ENCODE measurements at regions not wholly inside any gene's neighbourhood (a gene's known extent, or its start where the extent isn't known, plus 50 kb on each side); places are given as distances from the start of the nearest gene placed in this dataset.
"Not testable (repeated sequence)": the region's sequence is repeated elsewhere in the genome, so short reads cannot be mapped to it uniquely, and the experiment has no call there.

GRCh38 chr4:138113819-138114400, 128.2 kb downstream of the SLC7A11 start:
- peak; percentile 37 for DNase-seq (ENCODE audit: low spot score)

DNA sequence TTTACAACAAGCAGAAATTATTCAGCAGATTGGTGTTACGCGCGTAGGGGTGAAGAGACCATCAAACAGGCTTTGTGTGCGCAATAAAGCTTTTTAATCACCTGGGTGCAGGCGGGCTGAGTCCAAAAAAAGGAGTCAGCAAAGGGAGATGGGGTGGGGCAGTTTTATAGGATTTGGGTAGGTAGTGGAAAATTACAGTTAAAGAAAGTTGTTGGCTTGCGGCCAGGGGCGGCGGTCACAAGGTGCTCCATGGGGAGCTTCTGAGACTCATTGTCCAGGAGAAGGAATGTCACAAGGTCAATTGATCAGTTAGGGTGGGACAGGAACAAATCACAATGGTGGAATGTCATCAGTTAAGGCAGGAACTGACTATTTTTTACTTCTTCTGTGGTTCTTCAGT, 129.3 kb downstream of the SLC7A11 start:
- not testable (repeated sequence) for DNase-seq (ENCODE audit: low spot score)

DNA sequence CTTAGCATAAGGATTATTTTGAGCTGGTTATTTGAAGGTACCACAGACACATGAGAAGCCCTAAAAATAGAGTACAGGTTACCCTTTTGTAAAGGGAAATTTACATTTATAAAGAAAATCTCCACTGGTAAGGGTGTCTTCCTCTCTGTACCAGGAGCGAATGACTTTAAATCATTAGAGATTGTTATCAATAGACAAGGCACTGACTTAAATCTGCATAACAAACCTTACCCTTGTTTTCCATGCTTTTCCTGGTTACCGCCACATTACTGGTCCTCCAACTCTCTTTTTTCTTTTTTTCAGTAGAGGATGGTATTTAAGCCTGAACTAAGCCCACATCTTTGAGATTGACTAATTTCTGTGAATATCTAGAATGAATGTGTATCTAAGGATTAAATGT, 129.8 kb downstream of the SLC7A11 start:
- no peak for DNase-seq (ENCODE audit: low spot score)

- DNase-seq (ENCODE audit: low spot score): no peak
Measured at GRCh38 chr4:138111462-138112000, 130.6 kb downstream of the SLC7A11 start.

- DNase-seq (ENCODE audit: low spot score): no peak
Measured at GRCh38 chr4:138110815-138111214, 131.3 kb downstream of the SLC7A11 start.

- DNase-seq (ENCODE audit: low spot score): no peak
Measured at GRCh38 chr4:138107023-138107422, 135.1 kb downstream of the SLC7A11 start.

DNA sequence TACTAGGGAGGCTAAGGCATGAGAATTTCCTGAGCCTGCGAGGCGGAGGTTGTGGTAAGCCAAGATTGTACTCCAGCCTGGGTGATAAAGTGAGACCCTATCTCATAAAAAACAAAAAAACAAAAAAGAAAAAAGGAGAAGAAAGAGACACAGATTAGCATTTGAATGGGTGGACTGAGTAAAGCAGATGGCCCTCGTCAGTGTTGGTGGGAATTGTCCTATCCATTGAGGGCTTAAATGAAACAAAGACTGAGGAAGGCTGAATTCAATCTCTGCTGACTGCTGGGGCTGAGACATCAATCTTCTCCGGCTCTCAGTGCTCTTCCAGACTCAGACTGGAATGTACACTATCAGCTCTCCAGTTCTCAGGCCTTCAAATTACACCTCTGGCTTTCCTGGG, 136.8 kb downstream of the SLC7A11 start:
- no peak for DNase-seq (ENCODE audit: low spot score)

DNA sequence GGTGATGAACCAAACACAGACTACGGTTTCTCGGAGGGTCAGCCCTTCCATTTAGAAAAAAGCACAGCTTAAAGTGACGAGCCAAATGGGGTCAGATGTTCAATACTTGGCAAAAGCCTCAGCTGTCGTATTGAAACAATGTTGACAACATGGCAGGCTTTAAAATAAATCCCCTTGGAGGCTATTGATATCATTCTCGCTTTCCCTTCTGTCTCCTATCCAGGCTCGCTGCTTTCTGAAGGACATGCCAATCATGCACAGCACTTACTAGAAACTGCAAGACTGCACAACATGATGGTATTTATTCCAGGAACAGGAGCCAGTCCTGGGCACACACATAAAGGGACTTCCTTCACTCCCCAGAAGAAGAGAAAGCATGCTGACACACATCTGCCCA, 137.9 kb downstream of the SLC7A11 start:
- no peak for DNase-seq (ENCODE audit: low spot score)

DNA sequence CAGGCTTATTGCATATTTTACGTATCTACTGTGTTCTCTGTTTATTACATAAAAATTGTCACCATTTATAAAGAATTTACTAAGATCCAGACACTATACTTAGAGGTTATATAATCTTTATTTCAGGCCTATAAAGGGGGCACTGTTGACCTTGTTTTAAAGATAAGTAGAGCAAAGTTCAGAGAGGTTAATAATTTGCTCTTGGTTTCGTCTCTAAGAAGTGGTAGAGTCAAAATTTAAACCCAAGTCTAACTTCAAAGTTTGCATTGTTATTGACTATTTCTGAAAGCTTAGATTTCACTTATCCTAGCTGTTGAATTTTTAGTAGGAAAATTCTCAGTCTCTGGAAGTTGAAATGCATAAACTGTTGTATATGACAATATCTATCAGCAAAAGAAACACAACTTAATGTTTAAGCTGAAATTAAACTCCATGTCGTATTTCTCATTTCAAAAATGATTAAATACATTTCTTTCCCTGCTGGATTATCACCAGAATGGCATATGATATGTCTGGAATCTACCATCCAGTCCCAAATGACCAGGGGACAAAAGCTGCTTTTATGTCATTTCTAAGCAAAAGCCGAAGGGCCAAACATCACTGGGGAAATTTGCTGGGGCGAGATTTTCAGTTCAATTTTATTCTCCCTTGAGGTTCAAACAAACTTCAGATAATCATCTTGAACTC, 138.4 kb downstream of the SLC7A11 start:
- DNase-seq (ENCODE audit: low spot score): no peak

DNA sequence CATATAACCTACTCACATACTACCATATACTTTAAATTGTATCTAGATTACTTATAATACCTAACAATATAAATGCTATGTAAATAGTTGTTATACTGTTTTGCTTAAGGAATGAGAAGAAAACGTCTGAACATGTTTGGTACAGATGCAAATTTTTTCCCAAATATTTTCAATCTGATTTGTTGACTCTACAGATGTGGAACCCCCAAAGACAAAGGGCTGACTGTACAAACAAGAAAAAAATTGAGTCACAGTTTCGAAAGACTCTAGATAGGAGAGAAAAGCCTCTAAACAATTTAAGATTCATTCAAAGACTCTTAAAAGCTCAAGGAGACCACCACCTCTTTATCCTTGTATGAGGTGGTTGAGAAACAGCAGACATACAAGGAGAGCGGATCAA, 142.8 kb downstream of the SLC7A11 start:
- DNase-seq (ENCODE audit: low spot score): no peak

- no peak for DNase-seq (ENCODE audit: low spot score)
Measured at GRCh38 chr4:138097912-138098600, 144.1 kb downstream of the SLC7A11 start.

DNA sequence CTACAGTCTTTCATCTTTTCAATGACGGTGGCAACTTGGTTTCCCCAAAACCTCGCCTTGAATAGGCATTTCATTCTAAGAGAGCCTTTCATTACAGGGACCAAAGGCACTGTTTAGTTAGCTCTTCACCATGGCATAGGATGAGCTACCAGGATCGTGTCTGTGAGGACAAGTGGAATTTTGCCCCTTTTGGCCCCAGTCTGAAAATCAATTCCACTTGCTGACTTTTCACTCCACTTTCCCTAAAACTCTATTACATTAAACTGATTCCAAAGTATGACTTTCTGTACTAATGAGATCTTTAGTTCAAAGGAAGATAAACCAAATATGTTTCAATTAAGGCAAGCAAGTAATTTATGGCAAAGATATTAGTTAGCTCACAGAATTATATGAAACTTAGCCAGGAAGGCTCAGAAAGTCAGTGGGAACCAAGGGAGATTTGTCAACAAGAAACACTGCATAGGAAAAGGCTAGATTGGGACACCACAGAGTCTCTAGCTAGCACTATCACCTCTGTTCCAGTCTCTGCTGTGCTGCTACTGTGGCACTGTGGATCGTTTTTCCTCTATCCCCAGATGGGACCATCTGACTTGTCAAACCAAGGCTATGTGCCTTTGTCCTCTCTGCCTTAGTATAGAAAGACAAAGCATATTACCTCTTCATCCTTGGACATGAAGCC, 145.6 kb downstream of the SLC7A11 start:
- no peak for DNase-seq (ENCODE audit: low spot score)

DNA sequence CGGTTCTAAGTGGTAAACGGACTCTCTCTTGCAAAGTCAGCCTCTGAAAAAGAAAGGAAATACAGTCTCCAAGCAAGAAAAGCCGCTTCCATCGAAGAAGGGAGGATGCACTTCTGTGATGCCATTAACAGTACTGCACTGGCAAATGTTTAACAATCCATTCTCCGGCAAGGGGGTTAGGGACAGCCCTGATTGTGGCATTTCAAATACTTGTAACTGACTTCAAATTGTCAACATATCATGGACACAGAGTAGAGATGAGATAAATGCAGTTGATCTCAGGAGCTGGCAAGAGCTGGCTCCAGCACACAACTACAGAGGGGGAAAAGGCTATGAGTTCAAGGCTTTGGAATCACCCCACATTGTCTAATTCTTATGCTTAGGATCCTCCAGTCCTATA, 146.8 kb downstream of the SLC7A11 start:
- DNase-seq (ENCODE audit: low spot score): no peak

DNA sequence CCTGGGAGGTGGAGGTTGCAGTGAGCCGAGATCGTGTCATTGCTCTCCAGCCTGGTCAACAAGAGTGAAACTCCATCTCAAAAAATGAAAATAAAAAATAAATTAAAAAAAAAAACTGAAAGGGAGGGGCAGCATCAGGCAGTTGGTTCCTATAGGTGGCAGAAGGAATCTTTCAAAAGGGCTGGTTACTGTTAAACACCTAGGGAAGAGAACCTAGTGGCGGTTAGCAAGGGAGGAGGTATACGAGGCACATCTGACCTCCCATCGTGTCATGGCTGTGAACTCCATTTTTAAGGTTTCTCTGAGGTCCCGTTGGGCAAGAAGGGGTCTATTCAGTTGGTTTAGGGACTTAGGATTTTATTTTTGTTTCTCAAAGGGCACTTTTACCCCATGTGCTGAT, 150.1 kb downstream of the SLC7A11 start:
- no peak for DNase-seq (ENCODE audit: low spot score)

DNA sequence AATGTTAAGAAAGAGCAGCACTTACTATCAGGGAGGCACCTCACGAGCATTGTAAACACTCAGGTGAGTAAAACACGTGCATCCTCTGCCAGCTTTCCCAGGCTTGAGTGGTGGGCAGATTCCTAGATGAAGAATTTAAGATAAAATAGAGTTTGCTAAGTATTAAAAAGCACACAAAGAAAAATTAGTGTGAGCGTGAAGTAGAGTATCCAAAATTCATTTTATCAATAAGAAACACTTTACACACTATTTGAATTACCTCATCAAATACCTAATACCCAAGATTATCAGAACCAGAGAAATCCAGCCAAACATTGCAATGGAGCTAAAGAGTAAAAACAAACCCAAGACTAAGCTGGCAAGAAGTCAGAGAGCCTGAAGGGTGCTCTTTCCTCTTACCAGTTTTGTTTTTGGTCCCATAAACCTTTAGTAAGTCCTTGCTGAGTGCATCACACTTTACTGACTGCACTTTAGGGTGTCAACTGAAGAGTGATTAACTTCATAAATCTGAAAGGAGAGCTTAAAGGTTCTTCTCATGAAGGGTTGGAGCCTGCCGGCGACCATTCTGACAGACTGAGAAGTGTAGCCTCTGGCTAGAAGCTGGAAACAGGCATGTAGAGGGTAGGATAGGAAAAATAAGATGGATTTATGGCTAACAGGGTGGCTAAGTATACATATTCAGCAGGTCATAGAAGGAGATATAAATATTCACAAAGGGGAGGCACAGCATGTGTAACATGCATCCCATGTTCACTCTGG, 151.1 kb downstream of the SLC7A11 start:
- no peak for DNase-seq (ENCODE audit: low spot score)

DNA sequence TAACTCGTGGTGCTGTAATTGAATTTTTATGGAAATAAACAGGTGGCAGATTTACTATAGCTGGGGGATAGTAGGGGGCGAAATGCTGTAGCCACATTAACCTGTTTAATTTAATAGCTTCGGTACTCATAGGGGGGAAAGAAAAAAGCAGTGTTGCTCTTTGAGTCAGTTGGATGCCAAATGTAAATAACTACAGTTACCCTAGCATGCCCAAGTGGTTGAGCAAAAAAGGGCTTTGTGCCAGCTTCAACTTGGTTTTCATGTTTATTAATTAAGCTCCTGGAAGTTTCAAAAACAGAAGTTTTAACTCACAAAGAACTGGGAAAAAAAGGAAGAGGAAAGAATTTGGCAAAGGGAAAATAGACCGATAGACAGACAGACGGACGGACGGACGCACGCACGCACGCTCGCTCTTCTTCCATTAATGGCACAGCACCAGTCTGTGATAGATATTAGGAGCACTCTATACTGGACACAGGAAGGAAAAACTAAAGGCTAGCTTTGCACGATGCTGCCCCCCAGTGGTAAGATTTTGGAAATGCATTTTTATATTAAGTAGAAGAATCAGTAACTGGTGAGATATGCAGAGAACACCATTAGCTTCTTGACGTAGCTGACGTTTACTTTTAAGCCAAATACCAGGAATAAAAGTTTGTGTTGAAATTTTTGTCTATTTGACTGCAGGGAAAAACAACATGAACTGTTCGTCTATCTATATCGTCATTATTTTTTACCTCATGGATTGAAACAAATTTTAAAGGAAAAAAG, 151.8 kb downstream of the SLC7A11 start:
- peak; percentile 82 for DNase-seq (ENCODE audit: low spot score)

GRCh38 chr4:138088449-138089208, 153.5 kb downstream of the SLC7A11 start:
- DNase-seq (ENCODE audit: low spot score): no peak

DNA sequence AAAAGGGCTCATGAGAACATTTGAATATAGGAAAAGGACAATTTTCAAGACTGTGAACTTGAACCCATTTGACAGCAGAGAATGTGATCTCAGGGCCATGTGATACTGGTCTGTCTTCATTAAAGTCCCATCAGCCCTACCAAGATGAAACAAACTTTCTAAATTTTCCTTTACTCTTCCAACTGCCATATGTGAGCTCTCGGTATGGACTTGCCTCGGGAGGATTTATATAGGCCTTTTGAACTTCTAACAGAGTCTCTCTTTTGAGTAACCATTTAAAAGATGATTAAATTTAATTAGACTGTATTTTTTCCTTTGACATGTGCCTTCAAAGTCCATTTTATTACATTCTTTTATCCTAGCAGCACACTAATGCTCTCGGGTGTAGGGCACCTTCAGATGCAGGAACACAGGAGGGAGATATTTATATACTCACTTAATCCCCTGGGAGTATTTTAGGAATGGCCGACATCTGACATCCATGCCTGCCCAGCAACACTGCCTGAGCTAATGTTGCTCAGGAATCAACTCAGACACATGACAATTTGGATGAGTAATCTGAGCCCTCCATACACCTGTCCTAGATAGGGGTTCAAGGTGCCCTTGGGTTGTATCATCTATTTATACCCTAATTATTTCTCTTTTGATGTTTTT, 155.0 kb downstream of the SLC7A11 start:
- DNase-seq (ENCODE audit: low spot score): no peak

- DNase-seq (ENCODE audit: low spot score): no peak
Measured at GRCh38 chr4:138086611-138087041, 155.5 kb downstream of the SLC7A11 start.
